ENCODE measurements at regions not wholly inside any gene's neighbourhood (a gene's known extent, or its start where the extent isn't known, plus 50 kb on each side); places are given as distances from the start of the nearest gene placed in this dataset.

DNA sequence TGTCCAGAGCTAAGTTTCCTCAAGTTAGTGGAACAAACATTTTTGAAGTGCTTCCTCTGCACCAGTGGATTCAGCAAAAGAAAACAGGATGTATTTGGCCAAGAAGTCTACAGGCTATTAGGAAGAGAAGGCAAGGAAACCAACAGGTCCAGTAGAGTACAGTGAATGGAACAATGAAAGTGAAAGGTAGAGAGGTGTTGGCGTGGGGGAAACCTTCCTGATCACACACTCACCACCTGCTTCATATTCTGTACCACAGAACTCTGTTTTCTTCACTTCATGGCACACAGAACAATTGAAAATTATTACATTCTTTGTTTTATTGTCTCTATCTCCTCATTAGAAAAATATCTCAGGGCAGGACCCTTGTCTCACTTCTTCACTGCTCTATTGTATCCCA is 417.4 kb upstream of the FMR1 start:
- Histone ChIP-seq H3K9me2 (ENCODE audit: insufficient read depth, low read length) (no peaks in the 10 kb centered on the region), H2AFZ (ENCODE audit: low read depth, low read length) (no peak overlapping the region), H3K27me3 (ENCODE audit: insufficient read depth, low read depth, low read length) (no peaks in the 10 kb centered on the region), H3K27ac (ENCODE audit: low read length) (no peak overlapping the region), H3K79me2 (replicated peaks; ENCODE audit: insufficient read depth, low read length) (no peaks in the 10 kb centered on the region), H3K4me2 (ENCODE audit: low read length) (no peak overlapping the region), H3F3A (ENCODE audit: insufficient read depth, low read length, poor library complexity, severe bottlenecking) (no peaks in the 10 kb centered on the region), H3K9ac (ENCODE audit: low read length) (no peak overlapping the region), H3K4me3 (ENCODE audit: low read length) (no peak overlapping the region), H3K36me3 (ENCODE audit: insufficient read depth, low read length) (no peaks in the 10 kb centered on the region), H4K20me1 (ENCODE audit: insufficient read depth) (no peaks in the 10 kb centered on the region), H3K9me3 (ENCODE audit: low read length) (no peaks in the 10 kb centered on the region)
- TF ChIP-seq SMC3 (conservative IDR thresholded peaks at IDR 0.05; ENCODE audit: poor library complexity) (no peak), RAD21 (conservative IDR thresholded peaks at IDR 0.05) (no peak), EZH2 (IDR thresholded peaks at IDR 0.05; ENCODE audit: borderline replicate concordance, insufficient read depth, low read length, poor library complexity, severe bottlenecking) (no peak), EP300 (conservative IDR thresholded peaks at IDR 0.05; ENCODE audit: poor library complexity, severe bottlenecking) (no peak), MXI1 (conservative IDR thresholded peaks at IDR 0.05; ENCODE audit: poor library complexity, severe bottlenecking) (no peak), TAF1 (IDR thresholded peaks at IDR 0.05; ENCODE audit: low read depth) (no peak), POLR2AphosphoS5 (IDR thresholded peaks at IDR 0.05) (no peak)
- TF ChIP-seq, protein P1, sequence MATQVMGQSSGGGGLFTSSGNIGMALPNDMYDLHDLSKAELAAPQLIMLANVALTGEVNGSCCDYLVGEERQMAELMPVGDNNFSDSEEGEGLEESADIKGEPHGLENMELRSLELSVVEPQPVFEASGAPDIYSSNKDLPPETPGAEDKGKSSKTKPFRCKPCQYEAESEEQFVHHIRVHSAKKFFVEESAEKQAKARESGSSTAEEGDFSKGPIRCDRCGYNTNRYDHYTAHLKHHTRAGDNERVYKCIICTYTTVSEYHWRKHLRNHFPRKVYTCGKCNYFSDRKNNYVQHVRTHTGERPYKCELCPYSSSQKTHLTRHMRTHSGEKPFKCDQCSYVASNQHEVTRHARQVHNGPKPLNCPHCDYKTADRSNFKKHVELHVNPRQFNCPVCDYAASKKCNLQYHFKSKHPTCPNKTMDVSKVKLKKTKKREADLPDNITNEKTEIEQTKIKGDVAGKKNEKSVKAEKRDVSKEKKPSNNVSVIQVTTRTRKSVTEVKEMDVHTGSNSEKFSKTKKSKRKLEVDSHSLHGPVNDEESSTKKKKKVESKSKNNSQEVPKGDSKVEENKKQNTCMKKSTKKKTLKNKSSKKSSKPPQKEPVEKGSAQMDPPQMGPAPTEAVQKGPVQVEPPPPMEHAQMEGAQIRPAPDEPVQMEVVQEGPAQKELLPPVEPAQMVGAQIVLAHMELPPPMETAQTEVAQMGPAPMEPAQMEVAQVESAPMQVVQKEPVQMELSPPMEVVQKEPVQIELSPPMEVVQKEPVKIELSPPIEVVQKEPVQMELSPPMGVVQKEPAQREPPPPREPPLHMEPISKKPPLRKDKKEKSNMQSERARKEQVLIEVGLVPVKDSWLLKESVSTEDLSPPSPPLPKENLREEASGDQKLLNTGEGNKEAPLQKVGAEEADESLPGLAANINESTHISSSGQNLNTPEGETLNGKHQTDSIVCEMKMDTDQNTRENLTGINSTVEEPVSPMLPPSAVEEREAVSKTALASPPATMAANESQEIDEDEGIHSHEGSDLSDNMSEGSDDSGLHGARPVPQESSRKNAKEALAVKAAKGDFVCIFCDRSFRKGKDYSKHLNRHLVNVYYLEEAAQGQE (IDR thresholded peaks at IDR 0.05; ENCODE audit: borderline replicate concordance): no peak
- TF ChIP-seq, protein P2, sequence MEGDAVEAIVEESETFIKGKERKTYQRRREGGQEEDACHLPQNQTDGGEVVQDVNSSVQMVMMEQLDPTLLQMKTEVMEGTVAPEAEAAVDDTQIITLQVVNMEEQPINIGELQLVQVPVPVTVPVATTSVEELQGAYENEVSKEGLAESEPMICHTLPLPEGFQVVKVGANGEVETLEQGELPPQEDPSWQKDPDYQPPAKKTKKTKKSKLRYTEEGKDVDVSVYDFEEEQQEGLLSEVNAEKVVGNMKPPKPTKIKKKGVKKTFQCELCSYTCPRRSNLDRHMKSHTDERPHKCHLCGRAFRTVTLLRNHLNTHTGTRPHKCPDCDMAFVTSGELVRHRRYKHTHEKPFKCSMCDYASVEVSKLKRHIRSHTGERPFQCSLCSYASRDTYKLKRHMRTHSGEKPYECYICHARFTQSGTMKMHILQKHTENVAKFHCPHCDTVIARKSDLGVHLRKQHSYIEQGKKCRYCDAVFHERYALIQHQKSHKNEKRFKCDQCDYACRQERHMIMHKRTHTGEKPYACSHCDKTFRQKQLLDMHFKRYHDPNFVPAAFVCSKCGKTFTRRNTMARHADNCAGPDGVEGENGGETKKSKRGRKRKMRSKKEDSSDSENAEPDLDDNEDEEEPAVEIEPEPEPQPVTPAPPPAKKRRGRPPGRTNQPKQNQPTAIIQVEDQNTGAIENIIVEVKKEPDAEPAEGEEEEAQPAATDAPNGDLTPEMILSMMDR (IDR thresholded peaks at IDR 0.05; ENCODE audit: poor library complexity, severe bottlenecking): no peak

DNA sequence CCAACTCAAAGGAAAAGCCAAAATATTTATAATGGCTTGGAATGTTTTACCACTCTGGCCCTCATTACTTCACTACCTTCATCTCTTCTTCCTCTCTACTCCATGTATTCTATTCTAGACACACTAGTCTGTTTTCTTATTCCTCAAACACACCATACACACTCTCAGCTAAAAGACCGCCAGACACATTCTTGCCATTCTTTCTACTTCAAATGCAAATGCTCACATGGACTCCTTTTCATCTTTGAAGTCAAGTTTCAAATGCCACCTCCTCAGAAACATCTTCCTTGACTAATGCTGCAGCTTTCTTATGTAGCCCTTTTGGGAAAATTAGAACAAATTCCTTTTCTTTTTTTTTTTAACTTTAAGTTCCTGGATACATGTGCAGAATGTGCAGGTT is 412.9 kb upstream of the FMR1 start:
- H3K4me2 ChIP-seq (ENCODE audit: low read length): no peak overlapping the region

DNA sequence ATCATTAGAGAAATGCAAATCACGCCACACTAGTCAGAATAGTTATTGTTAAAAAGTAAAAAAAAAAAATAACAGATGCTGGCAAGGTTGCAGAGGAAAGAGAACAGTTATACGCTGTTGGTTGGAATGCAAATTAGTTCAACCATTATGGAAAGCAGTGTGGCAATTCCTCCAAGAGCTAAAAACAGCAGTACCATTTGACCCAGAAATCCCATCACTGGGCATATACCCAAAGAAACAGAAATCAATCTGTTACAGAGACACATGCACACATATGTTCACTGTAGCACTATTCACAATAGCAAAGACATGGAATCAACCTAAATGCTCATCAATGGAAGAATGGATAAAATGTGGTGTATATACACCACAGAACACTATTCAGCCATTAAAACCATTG is 388.7 kb upstream of the FMR1 start:
- Histone ChIP-seq H3K9ac (ENCODE audit: low read length) (no peak overlapping the region), H4K20me1 (ENCODE audit: insufficient read depth) (no peaks in the 10 kb centered on the region)

More for the DNA sequence above, 412.9 kb upstream of the FMR1 start:
- no peak for TF ChIP-seq RAD21 (conservative IDR thresholded peaks at IDR 0.05)
- TF ChIP-seq MXI1 (conservative IDR thresholded peaks at IDR 0.05; ENCODE audit: poor library complexity, severe bottlenecking): no peak
- TF ChIP-seq TAF1 (IDR thresholded peaks at IDR 0.05; ENCODE audit: low read depth): no peak
- Histone ChIP-seq H3K27ac (ENCODE audit: low read length) (no peak overlapping the region), H2AFZ (ENCODE audit: low read depth, low read length) (no peak overlapping the region), H3K4me3 (ENCODE audit: low read length) (no peak overlapping the region), H3K9me3 (ENCODE audit: low read length) (no peaks in the 10 kb centered on the region), H3K9ac (ENCODE audit: low read length) (no peak overlapping the region), H3F3A (ENCODE audit: insufficient read depth, low read length, poor library complexity, severe bottlenecking) (no peaks in the 10 kb centered on the region), H3K9me2 (ENCODE audit: insufficient read depth, low read length) (no peaks in the 10 kb centered on the region), H3K36me3 (ENCODE audit: insufficient read depth, low read length) (no peaks in the 10 kb centered on the region), H3K27me3 (ENCODE audit: insufficient read depth, low read depth, low read length) (no peaks in the 10 kb centered on the region), H3K79me2 (replicated peaks; ENCODE audit: insufficient read depth, low read length) (no peaks in the 10 kb centered on the region), H4K20me1 (ENCODE audit: insufficient read depth) (no peaks in the 10 kb centered on the region)

More for the DNA sequence above, 388.7 kb upstream of the FMR1 start:
- Histone ChIP-seq H3K27me3 (ENCODE audit: insufficient read depth, low read depth, low read length) (no peaks in the 10 kb centered on the region), H3K4me2 (ENCODE audit: low read length) (no peak overlapping the region), H3K27ac (ENCODE audit: low read length) (no peak overlapping the region), H3K36me3 (ENCODE audit: insufficient read depth, low read length) (no peaks in the 10 kb centered on the region), H2AFZ (ENCODE audit: low read depth, low read length) (no peak overlapping the region), H3K9me3 (ENCODE audit: low read length) (no peaks in the 10 kb centered on the region), H3K79me2 (replicated peaks; ENCODE audit: insufficient read depth, low read length) (no peaks in the 10 kb centered on the region), H3F3A (ENCODE audit: insufficient read depth, low read length, poor library complexity, severe bottlenecking) (no peaks in the 10 kb centered on the region), H3K4me3 (ENCODE audit: low read length) (no peak overlapping the region), H3K9me2 (ENCODE audit: insufficient read depth, low read length) (no peaks in the 10 kb centered on the region)
- no peak for TF ChIP-seq RAD21 (conservative IDR thresholded peaks at IDR 0.05)
- TF ChIP-seq MXI1 (conservative IDR thresholded peaks at IDR 0.05; ENCODE audit: poor library complexity, severe bottlenecking): no peak
- no peak for TF ChIP-seq EP300 (conservative IDR thresholded peaks at IDR 0.05; ENCODE audit: poor library complexity, severe bottlenecking)
- no peak for TF ChIP-seq SMC3 (conservative IDR thresholded peaks at IDR 0.05; ENCODE audit: poor library complexity)
- no peak for TF ChIP-seq EZH2 (IDR thresholded peaks at IDR 0.05; ENCODE audit: borderline replicate concordance, insufficient read depth, low read length, poor library complexity, severe bottlenecking)
- TF ChIP-seq, protein P1 (IDR thresholded peaks at IDR 0.05; ENCODE audit: borderline replicate concordance): no peak
- TF ChIP-seq, protein P2 (IDR thresholded peaks at IDR 0.05; ENCODE audit: poor library complexity, severe bottlenecking): no peak
- no peak for TF ChIP-seq TAF1 (IDR thresholded peaks at IDR 0.05; ENCODE audit: low read depth)
- no peak for TF ChIP-seq POLR2AphosphoS5 (IDR thresholded peaks at IDR 0.05)

Measured in neural cell (in vitro differentiated cells).